ENCODE measurements at regions not wholly inside any gene's neighbourhood (a gene's known extent, or its start where the extent isn't known, plus 50 kb on each side); places are given as distances from the start of the nearest gene placed in this dataset.

DNA sequence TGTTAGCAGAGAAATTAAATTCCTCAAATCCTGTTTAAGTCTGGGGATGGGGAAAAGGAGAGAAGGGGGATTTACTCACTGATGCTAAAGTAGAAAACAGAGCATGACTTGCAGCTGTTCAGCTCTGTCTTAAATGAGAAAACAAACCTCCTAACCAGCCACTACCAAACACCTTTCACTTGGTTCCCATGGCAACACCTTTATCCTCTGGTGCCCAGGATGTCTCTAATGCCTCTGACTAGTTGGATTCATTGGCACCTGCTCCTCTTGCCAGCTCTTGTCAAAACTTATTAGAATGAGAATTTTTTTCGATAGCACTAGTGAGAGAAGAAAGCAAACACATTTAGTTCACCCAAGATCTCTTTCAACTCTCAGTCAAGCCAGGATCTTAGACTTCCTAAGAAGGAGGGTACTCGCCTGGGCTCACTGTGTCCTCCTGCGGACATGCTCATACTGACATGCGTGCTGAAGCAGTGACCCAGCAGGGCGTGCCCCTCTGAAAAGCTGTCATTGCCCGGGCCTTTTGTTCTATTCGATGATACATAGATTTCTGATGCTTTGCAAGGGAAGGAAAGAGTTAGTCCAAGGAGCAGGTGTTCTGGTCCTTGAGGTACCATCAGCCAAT lies 656.0 kb upstream of the CELF4 start:
- TF ChIP-seq EZH2 (IDR thresholded peaks at IDR 0.05; ENCODE audit: borderline replicate concordance, low read depth, low read length, severe bottlenecking) = no peak
- TF ChIP-seq, protein P1, sequence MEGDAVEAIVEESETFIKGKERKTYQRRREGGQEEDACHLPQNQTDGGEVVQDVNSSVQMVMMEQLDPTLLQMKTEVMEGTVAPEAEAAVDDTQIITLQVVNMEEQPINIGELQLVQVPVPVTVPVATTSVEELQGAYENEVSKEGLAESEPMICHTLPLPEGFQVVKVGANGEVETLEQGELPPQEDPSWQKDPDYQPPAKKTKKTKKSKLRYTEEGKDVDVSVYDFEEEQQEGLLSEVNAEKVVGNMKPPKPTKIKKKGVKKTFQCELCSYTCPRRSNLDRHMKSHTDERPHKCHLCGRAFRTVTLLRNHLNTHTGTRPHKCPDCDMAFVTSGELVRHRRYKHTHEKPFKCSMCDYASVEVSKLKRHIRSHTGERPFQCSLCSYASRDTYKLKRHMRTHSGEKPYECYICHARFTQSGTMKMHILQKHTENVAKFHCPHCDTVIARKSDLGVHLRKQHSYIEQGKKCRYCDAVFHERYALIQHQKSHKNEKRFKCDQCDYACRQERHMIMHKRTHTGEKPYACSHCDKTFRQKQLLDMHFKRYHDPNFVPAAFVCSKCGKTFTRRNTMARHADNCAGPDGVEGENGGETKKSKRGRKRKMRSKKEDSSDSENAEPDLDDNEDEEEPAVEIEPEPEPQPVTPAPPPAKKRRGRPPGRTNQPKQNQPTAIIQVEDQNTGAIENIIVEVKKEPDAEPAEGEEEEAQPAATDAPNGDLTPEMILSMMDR (IDR thresholded peaks at IDR 0.05; ENCODE audit: extremely low read depth in 1 of 2, insufficient read depth in 1 of 2, low read depth in 1 of 2, low read length in 2 of 2) = no peak

Data from endothelial cell of umbilical vein (primary cell).